Activated naive CD8-positive, alpha-beta T cell treated with anti-CD3 and anti-CD28 coated beads, Interleukin-2, amount 50 U/mL, for 24 hours (primary cell): ENCODE measurements at regions not wholly inside any gene's neighbourhood (a gene's known extent, or its start where the extent isn't known, plus 50 kb on each side); places are given as distances from the start of the nearest gene placed in this dataset.

Source experiments
- ATAC-seq: fragments of 150-1000 bp; cut with Tn5 transposase; one replicate; pipeline ENCODE4 v1.10.0; 2021
- DNase-seq: peaks from one replicate; pipeline ENCODE4 v3.0.0; 2021
- H3K27ac Mint-ChIP-seq: one replicate; pipeline ENCODE4 v1.8.0; 2021; ENCODE audit warnings: mild to moderate bottlenecking, mixed read lengths
- H3K27me3 Mint-ChIP-seq: one replicate; pipeline ENCODE4 v1.8.0; 2021; ENCODE audit warnings: mixed read lengths
- H3K36me3 Mint-ChIP-seq: one replicate; pipeline ENCODE4 v1.8.0; 2021; ENCODE audit warnings: low read depth, mixed read lengths
- H3K4me1 Mint-ChIP-seq: one replicate; pipeline ENCODE4 v1.8.0; 2021; ENCODE audit warnings: mixed read lengths
- H3K4me3 Mint-ChIP-seq: one replicate; pipeline ENCODE4 v1.8.0; 2021; ENCODE audit warnings: mild to moderate bottlenecking, moderate library complexity, mixed read lengths
- H3K9me3 Mint-ChIP-seq: one replicate; pipeline ENCODE4 v1.8.0; 2021; ENCODE audit warnings: mixed read lengths

GRCh38 chr7:26038201-26038990, 113.6 kb upstream of the NFE2L3 start:
- Mint-ChIP-seq H3K27ac (no peak overlapping the region), H3K9me3 (no peaks in the 10 kb centered on the region), H3K4me1 (peaks cover 8% of the 10 kb centered on the region), H3K36me3 (no peaks in the 10 kb centered on the region), H3K4me3 (no peak overlapping the region), H3K27me3 (peaks cover 37% of the 10 kb centered on the region)
- ATAC-seq (no peak), DNase-seq (no peak)

DNA sequence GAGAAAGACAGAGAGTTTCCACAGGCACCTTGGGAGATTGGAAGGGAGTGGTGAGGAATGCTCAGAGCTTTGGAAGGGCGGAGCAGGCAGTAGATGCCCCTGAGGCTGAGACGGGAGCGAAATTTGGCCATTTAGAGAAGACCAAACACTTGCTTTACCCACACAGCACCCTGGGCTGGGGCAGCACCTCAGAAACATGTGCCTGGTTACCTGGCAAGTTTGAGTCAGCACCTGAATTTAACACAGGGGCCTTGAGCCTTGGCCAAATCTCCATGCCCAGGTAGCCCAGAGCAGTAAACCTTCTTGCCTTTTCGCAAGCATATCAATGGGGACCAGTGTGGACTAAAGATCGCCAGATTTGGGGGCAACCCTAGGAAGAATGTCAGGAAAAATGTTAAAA, 111.9 kb upstream of the NFE2L3 start:
- Mint-ChIP-seq H3K27ac (no peak overlapping the region), H3K9me3 (no peaks in the 10 kb centered on the region), H3K4me3 (no peak overlapping the region)

GRCh38 chr7:26042237-26042636, 109.8 kb upstream of the NFE2L3 start:
- ATAC-seq (no peak), DNase-seq (no peak)
- Mint-ChIP-seq H3K36me3 (no peaks in the 10 kb centered on the region), H3K27ac (no peak overlapping the region), H3K4me1 (peaks cover 8% of the 10 kb centered on the region), H3K4me3 (no peak overlapping the region), H3K9me3 (no peaks in the 10 kb centered on the region), H3K27me3 (peaks cover 33% of the 10 kb centered on the region)

More for the DNA sequence above, 111.9 kb upstream of the NFE2L3 start:
- Mint-ChIP-seq H3K4me1 (peaks cover 8% of the 10 kb centered on the region), H3K36me3 (no peaks in the 10 kb centered on the region), H3K27me3 (peaks cover 41% of the 10 kb centered on the region)
- no peak for ATAC-seq
- DNase-seq: no peak

GRCh38 chr7:26043801-26044200, 108.2 kb upstream of the NFE2L3 start:
- no peak overlapping the region for H3K4me3 Mint-ChIP-seq
- H3K36me3 Mint-ChIP-seq: no peaks in the 10 kb centered on the region
- H3K27ac Mint-ChIP-seq: no peak overlapping the region
- ATAC-seq: no peak
- H3K9me3 Mint-ChIP-seq: no peaks in the 10 kb centered on the region
- H3K4me1 Mint-ChIP-seq: no peaks in the 10 kb centered on the region
- H3K27me3 Mint-ChIP-seq: peaks cover 25% of the 10 kb centered on the region
- no peak for DNase-seq

DNA sequence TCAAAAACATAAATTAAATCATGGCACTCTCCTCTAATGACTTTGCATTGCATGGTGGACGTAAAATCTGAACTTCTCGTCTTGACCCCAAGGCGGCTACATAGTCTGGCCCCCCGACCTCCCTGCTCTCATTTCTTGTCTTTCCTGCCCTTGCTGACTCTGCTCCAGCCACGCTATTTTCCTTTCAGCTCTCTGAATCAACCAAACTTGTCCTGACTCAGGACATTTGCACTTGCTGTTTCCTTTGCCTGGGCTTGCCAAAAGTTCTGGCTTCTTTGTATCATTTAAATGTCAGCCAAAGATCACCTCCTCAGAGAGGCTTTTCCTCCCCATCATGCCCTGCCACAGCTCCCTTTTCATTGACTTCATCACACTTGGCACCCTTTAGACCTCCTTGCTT, 107.7 kb upstream of the NFE2L3 start:
- H3K36me3 Mint-ChIP-seq: no peaks in the 10 kb centered on the region
- no peak overlapping the region for H3K4me3 Mint-ChIP-seq
- DNase-seq (no peak), ATAC-seq (no peak)
- no peaks in the 10 kb centered on the region for H3K9me3 Mint-ChIP-seq
- no peaks in the 10 kb centered on the region for H3K4me1 Mint-ChIP-seq
- H3K27ac Mint-ChIP-seq: no peak overlapping the region
- peaks cover 25% of the 10 kb centered on the region for H3K27me3 Mint-ChIP-seq

GRCh38 chr7:26046150-26046549, 105.8 kb upstream of the NFE2L3 start:
- no peaks in the 10 kb centered on the region for H3K9me3 Mint-ChIP-seq
- no peak overlapping the region for H3K27ac Mint-ChIP-seq
- no peaks in the 10 kb centered on the region for H3K4me1 Mint-ChIP-seq
- peaks cover 23% of the 10 kb centered on the region for H3K27me3 Mint-ChIP-seq
- ATAC-seq (no peak), DNase-seq (no peak)
- H3K36me3 Mint-ChIP-seq: no peaks in the 10 kb centered on the region
- H3K4me3 Mint-ChIP-seq: no peak overlapping the region

DNA sequence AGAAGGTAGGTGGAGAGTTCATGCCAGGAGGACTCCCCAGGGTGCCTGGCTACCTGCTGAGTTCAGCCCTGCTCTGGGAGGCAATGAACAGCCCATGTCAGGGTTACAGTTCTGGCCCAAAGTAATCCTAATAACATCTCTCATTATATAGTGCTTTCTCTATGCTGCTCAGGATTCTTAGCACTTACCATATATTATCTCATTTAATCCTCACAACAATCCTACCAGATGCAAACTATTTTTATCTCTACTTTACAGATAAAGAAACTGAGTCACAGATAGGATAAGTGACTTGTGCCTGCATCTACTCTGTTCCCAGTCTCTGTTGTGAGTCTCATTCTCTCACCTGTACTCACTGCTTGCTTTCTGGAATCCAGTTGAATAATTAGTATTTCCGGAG, 105.1 kb upstream of the NFE2L3 start:
- DNase-seq: no peak
- Mint-ChIP-seq H3K4me1 (no peaks in the 10 kb centered on the region), H3K27ac (no peak overlapping the region), H3K27me3 (peaks cover 22% of the 10 kb centered on the region), H3K4me3 (no peak overlapping the region), H3K9me3 (no peaks in the 10 kb centered on the region), H3K36me3 (no peaks in the 10 kb centered on the region)
- ATAC-seq: no peak

- no peaks in the 10 kb centered on the region for H3K9me3 Mint-ChIP-seq
- H3K4me1 Mint-ChIP-seq: no peaks in the 10 kb centered on the region
- DNase-seq (no peak), ATAC-seq (no peak)
- H3K27me3 Mint-ChIP-seq: peaks cover 21% of the 10 kb centered on the region
- no peak overlapping the region for H3K4me3 Mint-ChIP-seq
- no peak overlapping the region for H3K27ac Mint-ChIP-seq
- no peaks in the 10 kb centered on the region for H3K36me3 Mint-ChIP-seq
These were observed 103.3 kb upstream of the NFE2L3 start for GRCh38 chr7:26048663-26049062.

GRCh38 chr7:26049081-26049480, 102.9 kb upstream of the NFE2L3 start:
- Mint-ChIP-seq H3K9me3 (no peaks in the 10 kb centered on the region), H3K4me1 (no peaks in the 10 kb centered on the region), H3K36me3 (no peaks in the 10 kb centered on the region), H3K27me3 (peaks cover 17% of the 10 kb centered on the region), H3K4me3 (no peak overlapping the region), H3K27ac (no peak overlapping the region)
- DNase-seq: no peak
- ATAC-seq: no peak

GRCh38 chr7:26051021-26051420, 101.0 kb upstream of the NFE2L3 start:
- DNase-seq (no peak), ATAC-seq (no peak)
- no peaks in the 10 kb centered on the region for H3K9me3 Mint-ChIP-seq
- no peaks in the 10 kb centered on the region for H3K4me1 Mint-ChIP-seq
- no peak overlapping the region for H3K27ac Mint-ChIP-seq
- no peak overlapping the region for H3K4me3 Mint-ChIP-seq
- no peaks in the 10 kb centered on the region for H3K36me3 Mint-ChIP-seq
- H3K27me3 Mint-ChIP-seq: peaks cover 17% of the 10 kb centered on the region

DNA sequence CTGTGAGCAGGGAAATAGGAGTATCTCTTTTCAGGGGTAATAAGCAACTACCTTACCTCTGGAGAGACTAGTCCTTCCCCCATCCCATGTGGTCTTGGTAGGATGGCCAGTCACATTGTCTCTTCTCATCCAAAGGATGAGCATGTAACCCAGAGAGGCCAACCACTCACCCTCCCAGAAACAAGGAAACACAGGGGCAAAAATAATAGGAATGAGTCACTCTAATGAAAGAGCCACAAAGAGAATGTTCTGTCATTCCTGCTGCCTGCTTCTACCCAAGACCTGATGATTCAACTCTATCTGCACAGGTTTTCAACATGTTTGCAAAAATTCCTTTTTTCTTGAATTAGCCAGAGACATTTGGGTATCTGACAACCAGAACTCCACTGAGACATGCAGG, 99.3 kb upstream of the NFE2L3 start:
- ATAC-seq (no peak), DNase-seq (no peak)
- Mint-ChIP-seq H3K27ac (no peak overlapping the region), H3K27me3 (peaks cover 17% of the 10 kb centered on the region), H3K36me3 (no peaks in the 10 kb centered on the region), H3K4me1 (no peaks in the 10 kb centered on the region), H3K4me3 (no peak overlapping the region), H3K9me3 (no peaks in the 10 kb centered on the region)

DNA sequence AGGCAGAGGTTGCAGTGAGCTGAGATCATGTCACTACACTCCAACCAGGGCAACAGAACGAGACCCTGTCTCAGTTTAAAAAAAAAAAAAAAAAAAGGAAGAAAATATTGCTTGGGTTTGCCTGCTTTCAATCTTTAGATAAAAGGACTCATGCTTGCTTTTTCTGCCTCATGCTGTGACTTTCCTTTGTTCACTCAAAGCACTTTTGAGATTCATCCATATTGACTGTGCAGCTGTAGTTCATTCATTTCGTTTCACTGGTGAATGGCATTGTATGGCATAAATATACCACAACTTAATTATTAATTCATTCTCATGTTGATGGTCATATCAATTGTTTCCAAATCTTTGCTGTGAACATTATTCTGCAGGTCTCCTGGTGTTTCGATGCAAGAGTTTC, 97.6 kb upstream of the NFE2L3 start:
- DNase-seq (no peak), ATAC-seq (no peak)
- Mint-ChIP-seq H3K4me1 (no peaks in the 10 kb centered on the region), H3K4me3 (no peak overlapping the region), H3K9me3 (no peaks in the 10 kb centered on the region), H3K27ac (no peak overlapping the region), H3K27me3 (peaks cover 21% of the 10 kb centered on the region), H3K36me3 (no peaks in the 10 kb centered on the region)

DNA sequence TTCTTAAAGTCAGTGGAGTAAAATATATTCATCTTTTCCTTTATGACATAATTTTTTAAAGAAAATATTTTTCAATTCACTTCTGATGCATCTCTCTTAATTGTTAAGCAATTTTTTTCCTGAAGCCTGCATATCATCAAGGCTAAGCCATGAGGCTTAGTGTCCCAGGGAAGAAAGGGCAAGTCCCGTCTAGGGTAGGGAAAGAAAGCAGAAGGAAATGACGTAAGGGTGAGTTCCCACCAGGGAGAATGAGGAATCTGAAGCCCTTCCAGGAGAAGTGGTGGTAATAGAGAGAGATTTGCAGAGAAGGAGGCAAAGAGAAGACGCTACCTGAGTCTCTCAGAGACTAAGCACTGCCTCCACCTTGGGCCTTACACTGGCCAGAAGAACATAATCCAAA, 96.8 kb upstream of the NFE2L3 start:
- H3K27me3 Mint-ChIP-seq: peaks cover 21% of the 10 kb centered on the region
- no peak overlapping the region for H3K4me3 Mint-ChIP-seq
- H3K9me3 Mint-ChIP-seq: no peaks in the 10 kb centered on the region
- H3K4me1 Mint-ChIP-seq: no peaks in the 10 kb centered on the region
- ATAC-seq (no peak), DNase-seq (no peak)
- H3K36me3 Mint-ChIP-seq: no peaks in the 10 kb centered on the region
- H3K27ac Mint-ChIP-seq: no peak overlapping the region

GRCh38 chr7:26060733-26061677, 91.0 kb upstream of the NFE2L3 start:
- H3K9me3 Mint-ChIP-seq: no peaks in the 10 kb centered on the region
- H3K27ac Mint-ChIP-seq: no peak overlapping the region
- no peak overlapping the region for H3K4me3 Mint-ChIP-seq
- peaks cover 13% of the 10 kb centered on the region for H3K27me3 Mint-ChIP-seq
- no peak for ATAC-seq
- H3K4me1 Mint-ChIP-seq: no peaks in the 10 kb centered on the region
- H3K36me3 Mint-ChIP-seq: no peaks in the 10 kb centered on the region
- no peak for DNase-seq
